HL-60 (cell line): ENCODE measurements at regions not wholly inside any gene's neighbourhood (a gene's known extent, or its start where the extent isn't known, plus 50 kb on each side); places are given as distances from the start of the nearest gene placed in this dataset.
A peak's percentile ranks its signal among the peaks of the same experiment; 100 is the strongest.

ENCODE experiments used
- DNase-seq, 2 experiments: peaks; one replicate each; pipeline ENCODE4 v3.0.0-alpha.2; 2010 to 2020; ENCODE audit warnings: low read depth in 1 of 2, low spot score in 1 of 2
- H3K27ac ChIP-seq: fragments of 250-450 bp; sonication (Bioruptor Pico); replicated peaks from 2 replicates; pipeline ENCODE4 v1.5.1; 2020; ENCODE audit warnings: mild to moderate bottlenecking, moderate library complexity
- H3K27me3 ChIP-seq: fragments of 250-450 bp; sonication (Bioruptor Pico); 2 replicates; pipeline ENCODE4 v1.5.1; 2021; ENCODE audit warnings: mild to moderate bottlenecking, moderate library complexity; ENCODE audit not compliant: insufficient read depth, poor library complexity, severe bottlenecking
- H3K4me3 ChIP-seq: replicated peaks from 2 replicates; pipeline ENCODE4 v1.5.1; 2011; ENCODE audit warnings: mild to moderate bottlenecking, control low read depth, low read length; ENCODE audit not compliant: insufficient read depth
- GABPA ChIP-seq: IDR thresholded peaks from 2 replicates; pipeline ENCODE4 v1.6.1; 2012; ENCODE audit warnings: low read depth
- POLR2AphosphoS5 ChIP-seq: IDR thresholded peaks from 2 replicates; pipeline ENCODE4 v1.6.1; 2012; ENCODE audit warnings: low read depth
- SPI1 ChIP-seq: IDR thresholded peaks from 2 replicates; pipeline ENCODE4 v1.6.1; 2012; ENCODE audit warnings: low read depth, mild to moderate bottlenecking, borderline replicate concordance
- TF ChIP-seq, protein P1 (sequence below): IDR thresholded peaks from 2 replicates; pipeline ENCODE4 v1.6.1; 2012; ENCODE audit warnings: low read depth; ENCODE audit not compliant: insufficient replicate concordance
- TF ChIP-seq, protein P2 (sequence below): IDR thresholded peaks from one replicate; pipeline ENCODE4 v1.5.1; 2011; ENCODE audit warnings: low read length, control low read depth, inconsistent platforms; ENCODE audit not compliant: insufficient read depth

DNA sequence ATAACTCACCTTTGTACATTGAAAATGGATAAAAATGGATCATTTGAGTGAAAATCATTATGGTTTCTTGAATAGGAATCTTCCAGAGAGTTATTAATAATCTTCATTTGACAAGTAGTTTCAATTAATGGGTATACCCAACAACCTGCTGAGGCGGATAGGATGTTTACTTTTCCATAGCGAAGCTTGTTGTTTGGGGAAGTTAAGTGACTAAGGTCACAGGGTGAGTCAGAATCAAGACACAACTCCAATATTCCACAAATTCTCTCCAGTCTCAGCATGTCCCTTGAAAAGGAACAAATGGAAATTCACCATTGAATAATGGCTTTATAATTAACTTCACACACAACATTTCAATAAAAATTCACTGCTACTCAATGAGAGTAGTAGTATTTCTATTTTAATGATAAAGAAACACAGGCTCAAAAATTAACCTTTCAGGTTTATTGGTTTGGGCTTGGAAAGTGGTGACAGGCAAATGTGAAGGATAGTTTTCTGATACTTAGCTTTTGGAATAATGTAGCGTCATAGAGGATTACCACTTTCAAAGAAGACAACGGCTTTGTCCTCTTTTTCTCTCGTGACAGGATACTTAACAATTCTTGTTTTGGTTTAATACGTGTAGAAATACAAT, 211.3 kb downstream of the GPD2 start:
- DNase-seq = no peak
- Histone ChIP-seq H3K4me3 (no peak overlapping the region), H3K27ac (no peak overlapping the region), H3K27me3 (no peaks in the 10 kb centered on the region)
- TF ChIP-seq, protein P1, sequence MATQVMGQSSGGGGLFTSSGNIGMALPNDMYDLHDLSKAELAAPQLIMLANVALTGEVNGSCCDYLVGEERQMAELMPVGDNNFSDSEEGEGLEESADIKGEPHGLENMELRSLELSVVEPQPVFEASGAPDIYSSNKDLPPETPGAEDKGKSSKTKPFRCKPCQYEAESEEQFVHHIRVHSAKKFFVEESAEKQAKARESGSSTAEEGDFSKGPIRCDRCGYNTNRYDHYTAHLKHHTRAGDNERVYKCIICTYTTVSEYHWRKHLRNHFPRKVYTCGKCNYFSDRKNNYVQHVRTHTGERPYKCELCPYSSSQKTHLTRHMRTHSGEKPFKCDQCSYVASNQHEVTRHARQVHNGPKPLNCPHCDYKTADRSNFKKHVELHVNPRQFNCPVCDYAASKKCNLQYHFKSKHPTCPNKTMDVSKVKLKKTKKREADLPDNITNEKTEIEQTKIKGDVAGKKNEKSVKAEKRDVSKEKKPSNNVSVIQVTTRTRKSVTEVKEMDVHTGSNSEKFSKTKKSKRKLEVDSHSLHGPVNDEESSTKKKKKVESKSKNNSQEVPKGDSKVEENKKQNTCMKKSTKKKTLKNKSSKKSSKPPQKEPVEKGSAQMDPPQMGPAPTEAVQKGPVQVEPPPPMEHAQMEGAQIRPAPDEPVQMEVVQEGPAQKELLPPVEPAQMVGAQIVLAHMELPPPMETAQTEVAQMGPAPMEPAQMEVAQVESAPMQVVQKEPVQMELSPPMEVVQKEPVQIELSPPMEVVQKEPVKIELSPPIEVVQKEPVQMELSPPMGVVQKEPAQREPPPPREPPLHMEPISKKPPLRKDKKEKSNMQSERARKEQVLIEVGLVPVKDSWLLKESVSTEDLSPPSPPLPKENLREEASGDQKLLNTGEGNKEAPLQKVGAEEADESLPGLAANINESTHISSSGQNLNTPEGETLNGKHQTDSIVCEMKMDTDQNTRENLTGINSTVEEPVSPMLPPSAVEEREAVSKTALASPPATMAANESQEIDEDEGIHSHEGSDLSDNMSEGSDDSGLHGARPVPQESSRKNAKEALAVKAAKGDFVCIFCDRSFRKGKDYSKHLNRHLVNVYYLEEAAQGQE = no peak
- TF ChIP-seq SPI1 = no peak
- TF ChIP-seq, protein P2, sequence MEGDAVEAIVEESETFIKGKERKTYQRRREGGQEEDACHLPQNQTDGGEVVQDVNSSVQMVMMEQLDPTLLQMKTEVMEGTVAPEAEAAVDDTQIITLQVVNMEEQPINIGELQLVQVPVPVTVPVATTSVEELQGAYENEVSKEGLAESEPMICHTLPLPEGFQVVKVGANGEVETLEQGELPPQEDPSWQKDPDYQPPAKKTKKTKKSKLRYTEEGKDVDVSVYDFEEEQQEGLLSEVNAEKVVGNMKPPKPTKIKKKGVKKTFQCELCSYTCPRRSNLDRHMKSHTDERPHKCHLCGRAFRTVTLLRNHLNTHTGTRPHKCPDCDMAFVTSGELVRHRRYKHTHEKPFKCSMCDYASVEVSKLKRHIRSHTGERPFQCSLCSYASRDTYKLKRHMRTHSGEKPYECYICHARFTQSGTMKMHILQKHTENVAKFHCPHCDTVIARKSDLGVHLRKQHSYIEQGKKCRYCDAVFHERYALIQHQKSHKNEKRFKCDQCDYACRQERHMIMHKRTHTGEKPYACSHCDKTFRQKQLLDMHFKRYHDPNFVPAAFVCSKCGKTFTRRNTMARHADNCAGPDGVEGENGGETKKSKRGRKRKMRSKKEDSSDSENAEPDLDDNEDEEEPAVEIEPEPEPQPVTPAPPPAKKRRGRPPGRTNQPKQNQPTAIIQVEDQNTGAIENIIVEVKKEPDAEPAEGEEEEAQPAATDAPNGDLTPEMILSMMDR = no peak
- TF ChIP-seq GABPA = no peak
- TF ChIP-seq POLR2AphosphoS5 = no peak

GRCh38 chr2:156648522-156648921, 212.3 kb downstream of the GPD2 start:
- DNase-seq = peak in 1 of 2 experiments; percentile 4
- TF ChIP-seq POLR2AphosphoS5 = no peak
- no peak for TF ChIP-seq GABPA
- TF ChIP-seq, protein P1 = no peak
- TF ChIP-seq, protein P2 = no peak
- no peak for TF ChIP-seq SPI1
- Histone ChIP-seq H3K27ac (no peak overlapping the region), H3K4me3 (no peak overlapping the region), H3K27me3 (no peaks in the 10 kb centered on the region)

DNA sequence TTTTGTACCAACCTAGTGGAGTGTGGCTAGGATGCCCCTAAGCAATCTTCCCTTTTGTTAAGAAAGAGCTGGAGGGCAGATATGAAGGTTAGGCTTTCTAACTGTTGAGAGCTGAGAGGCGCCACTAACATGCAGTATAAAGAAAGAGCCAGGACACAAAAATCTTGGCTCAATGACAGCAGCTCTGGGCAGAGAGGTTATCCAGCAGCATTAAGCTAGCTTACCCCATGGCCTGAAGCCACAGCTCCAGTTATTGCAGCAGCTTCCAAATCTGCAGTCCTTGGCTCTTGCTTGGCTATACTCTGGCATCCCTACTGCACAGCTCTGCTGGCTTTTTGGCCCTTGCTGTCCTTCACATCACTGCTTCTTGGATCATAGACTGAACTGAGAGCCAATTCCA, 213.4 kb downstream of the GPD2 start:
- no peak for DNase-seq

More for the DNA sequence above, 213.4 kb downstream of the GPD2 start:
- Histone ChIP-seq H3K27me3 (no peaks in the 10 kb centered on the region), H3K27ac (no peak overlapping the region), H3K4me3 (no peak overlapping the region)
- no peak for TF ChIP-seq POLR2AphosphoS5
- TF ChIP-seq GABPA = no peak
- TF ChIP-seq, protein P2 = no peak
- TF ChIP-seq, protein P1 = no peak
- TF ChIP-seq SPI1 = no peak
